ENCODE measurements at regions not wholly inside any gene's neighbourhood (a gene's known extent, or its start where the extent isn't known, plus 50 kb on each side); places are given as distances from the start of the nearest gene placed in this dataset.

DNA sequence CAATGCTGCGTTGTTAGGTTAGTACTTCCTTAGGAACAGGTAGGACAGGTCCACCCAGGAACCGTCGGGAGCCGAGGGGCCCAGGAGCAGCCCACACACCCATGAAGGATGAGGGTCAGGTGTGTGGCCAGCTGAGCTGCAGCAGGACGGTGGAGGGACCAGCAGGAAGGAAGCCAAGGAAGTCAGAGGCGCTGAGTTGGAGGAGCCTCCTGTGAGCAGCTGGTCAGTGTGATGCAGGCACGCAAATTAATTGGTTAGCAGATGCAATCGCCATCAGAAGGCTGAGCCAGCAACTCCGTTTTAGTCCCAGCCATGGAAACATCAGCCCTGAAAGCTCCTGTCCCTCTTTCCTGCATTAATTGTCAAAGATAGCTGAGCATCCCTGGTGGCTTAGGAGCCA, 114.9 kb upstream of the SOX1 start:
- no peak for DNase-seq (ENCODE audit: low spot score)

DNA sequence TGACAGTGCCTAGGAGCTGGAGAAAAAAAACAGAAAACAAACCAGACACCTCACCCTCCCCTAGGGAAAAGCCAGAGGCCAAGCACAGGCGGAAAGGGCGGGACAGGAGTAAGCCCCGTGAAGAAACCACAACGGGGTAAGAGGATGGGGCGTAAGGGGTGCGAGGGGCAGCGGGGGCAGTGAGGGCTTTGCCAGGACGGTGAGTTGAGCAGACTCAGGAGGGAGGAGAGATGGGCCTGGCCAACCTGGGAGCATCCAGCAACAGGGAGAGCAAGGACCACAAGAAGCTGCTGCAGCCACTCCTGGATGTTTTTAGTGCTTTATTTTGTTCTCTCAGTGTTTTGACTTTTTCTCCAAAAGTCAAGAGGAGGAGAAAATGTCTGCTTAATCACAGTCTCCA, 114.1 kb upstream of the SOX1 start:
- DNase-seq (ENCODE audit: low spot score) = no peak

DNA sequence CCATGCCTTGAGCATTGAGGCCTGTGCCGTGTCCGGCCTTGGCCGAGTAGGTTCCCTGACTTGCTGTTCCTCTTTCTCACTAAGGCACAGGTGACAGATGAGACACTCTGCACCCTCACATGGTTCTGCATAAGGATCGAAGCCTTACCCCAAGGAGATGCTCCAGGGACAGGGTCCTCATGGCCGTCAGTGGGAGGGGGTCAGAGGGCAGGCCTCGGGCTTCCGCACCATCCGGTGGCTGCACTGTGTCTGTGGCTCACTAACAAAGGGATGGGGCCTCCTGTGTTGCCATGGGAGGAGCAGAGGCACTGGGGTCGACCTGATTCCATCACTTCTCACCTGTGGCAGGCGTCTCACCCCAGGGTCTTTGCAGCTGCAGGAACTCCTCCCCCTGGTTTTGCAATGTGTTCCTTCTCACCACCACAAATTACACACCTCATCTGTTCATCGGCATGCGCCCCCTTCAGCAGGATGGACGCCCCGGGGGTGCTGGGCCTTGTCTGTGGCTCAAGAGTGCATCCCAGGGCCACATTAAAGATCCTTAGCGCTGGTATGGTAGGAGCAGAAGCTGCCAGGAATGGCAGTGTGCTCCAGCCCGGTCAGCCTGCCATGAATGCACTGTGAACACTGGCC, 113.3 kb upstream of the SOX1 start:
- DNase-seq (ENCODE audit: low spot score) = no peak

DNA sequence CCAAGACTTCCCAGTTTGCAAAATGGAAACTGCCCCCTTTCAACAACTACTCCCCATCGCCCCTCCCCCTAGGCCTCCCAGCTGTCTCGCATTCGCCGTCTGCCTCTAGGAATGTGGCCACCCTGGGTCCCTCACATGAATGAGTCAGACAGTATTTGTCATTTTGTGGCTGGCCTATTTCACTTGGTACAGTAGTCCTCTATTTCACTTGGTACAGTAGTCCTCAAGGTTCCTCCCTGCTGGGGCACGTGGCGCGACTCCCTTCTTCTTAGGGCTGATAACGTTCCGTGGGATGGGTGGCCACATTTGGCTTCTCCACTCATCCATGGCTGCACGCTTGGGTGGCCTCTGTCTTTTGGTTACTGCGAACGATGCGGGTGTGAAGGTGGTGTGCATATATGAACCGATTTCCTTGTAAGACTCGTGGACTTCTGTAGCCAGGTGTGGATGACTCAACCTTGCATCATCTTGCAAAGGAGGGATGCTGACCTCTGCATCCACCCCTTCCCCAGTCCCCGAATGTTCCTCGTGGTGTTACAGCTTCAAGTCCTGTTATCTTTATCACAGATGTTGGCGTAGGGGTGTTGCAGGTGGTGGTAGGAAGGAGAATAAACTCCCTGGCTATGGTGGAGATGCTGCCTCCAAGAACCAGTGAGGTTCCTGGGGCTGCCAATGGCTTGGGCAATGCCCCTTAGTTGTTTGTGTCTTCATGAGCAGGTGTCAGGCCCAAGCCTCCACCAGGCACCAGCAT, 112.1 kb upstream of the SOX1 start:
- no peak for DNase-seq (ENCODE audit: low spot score)

DNA sequence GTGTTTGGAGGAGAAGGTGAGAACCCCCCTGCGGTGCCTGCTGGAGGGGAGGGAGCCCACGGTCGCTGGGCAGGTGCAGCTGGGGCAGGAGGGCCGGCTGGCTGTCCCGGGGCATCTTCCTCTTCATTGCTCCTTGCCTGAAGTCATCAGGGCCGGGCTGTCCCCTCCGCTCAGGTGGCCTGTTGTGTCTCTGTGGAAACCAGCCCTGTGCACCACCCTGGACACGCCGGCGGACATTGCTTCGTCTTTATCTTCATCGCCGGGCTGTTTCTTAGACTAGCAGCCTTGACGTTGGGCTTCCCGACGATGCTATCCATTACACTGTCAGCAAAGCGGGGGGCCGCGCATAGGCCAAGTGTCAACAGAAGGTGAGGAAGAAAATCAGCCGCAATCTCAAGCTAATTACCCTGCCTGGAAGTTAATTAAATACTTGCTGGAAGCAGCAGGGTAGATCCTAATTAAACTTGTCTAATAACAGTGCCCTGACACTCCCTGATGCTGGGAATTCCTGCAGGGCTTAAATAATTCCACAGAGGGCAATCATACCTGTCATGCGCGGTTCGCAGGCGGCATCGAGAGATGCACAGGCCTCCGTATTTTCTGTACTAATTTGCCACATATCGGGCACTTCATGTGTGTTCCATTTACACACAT, 111.4 kb upstream of the SOX1 start:
- DNase-seq (ENCODE audit: low spot score) = no peak

DNA sequence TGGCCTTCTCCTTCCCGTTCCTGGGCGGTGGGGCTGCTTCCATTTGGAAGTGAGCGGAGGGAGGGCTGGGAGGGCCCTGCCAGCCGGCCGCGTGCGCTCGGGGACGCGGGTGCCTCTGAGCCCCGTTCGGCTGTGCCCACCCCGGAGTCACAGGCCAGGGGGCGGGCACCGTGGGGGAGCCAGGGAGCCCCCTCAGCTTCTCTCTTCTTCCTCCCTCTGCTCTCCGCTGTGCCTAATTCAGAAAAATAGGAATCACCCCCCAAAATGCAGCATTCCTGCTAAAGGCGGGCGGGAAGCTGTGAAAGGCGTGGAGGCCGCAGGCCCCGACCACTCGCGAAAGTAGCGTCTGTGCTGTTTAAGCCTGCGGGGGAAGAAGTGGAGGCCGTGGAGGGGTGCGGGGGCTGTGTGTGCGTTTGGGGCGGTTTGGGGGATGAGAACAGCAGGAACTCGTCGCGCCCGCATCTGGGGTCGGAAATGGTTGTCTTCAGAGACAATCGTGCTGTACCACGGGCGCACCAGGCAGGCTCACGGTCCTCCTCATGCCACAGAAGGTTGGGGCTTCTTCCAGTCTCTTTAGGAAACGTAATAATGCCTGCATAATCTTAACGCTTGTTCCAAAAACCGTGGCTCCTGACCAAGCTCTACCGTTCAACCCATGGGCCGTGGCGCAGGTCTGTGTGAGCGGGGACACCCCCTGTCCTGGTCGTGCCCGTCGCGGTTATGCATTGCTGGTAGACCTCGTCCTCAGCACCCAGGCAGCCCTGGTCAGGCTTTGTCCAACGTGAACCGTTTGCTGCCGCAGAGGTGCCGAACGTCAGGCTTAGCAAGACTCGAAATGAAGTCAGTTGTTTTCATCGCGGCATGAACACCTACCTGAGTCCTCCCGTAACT, 110.4 kb upstream of the SOX1 start:
- DNase-seq (ENCODE audit: low spot score) = no peak

DNA sequence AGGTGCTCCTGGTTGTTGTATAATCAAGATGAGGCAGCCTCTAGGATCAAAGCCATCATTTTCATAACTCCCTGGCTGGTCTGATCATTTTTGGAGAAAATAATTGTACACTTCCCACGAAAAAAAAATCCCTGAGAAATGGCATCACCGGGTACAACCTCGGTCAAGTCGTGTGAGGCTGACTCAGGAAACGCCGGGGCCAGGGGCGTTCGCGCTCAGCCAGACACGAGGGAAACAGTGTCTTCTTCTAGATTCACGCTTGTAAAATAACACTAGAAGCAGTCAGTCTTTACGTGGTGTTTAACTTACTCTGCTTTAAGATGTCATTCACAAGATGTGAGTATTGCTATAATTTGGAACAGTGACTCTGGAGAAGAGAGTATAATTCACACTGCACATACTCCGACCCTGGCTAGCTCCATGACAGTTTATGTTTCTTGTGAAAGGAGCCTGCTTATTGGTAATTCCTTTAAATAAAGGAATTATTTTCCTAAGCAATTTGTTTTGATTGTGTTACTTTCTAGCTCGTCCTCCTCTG, 109.0 kb upstream of the SOX1 start:
- no peak for DNase-seq (ENCODE audit: low spot score)

DNA sequence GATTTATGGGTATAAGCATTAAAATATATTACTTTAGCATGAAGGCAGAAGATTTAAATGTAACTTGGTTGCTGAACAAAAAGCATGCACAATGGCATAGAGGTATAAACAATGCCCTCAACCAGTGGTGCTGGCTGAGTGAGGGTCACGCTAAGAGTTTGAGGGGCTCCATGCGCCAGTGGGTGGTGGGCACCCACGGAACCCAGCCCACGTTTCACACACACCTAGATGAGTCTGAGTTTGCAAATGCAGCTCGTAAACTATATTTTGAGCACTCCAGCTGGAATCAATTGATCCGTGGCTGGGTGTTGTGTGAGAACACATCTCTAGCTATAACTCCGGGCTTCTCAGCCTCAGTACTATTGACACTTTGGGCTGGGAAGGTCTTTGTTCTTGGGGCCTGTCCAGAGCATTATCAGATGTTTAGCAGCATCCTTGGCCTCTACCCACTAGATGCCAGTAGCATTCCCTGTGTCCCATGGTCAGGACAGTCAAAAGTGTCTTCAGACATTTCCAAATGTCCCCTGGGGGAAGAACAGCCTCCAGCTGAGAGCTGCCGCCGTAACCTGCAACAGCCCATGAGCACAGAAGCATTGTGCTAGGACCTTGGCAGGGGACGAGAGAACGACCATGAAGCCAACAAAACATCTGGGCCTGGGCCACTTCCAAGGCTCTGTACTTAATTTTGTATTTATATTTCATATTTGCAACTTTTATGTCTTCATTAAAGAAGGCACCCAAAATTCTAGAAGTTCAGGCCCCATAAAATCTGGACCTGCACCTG, 108.1 kb upstream of the SOX1 start:
- no peak for DNase-seq (ENCODE audit: low spot score)

DNA sequence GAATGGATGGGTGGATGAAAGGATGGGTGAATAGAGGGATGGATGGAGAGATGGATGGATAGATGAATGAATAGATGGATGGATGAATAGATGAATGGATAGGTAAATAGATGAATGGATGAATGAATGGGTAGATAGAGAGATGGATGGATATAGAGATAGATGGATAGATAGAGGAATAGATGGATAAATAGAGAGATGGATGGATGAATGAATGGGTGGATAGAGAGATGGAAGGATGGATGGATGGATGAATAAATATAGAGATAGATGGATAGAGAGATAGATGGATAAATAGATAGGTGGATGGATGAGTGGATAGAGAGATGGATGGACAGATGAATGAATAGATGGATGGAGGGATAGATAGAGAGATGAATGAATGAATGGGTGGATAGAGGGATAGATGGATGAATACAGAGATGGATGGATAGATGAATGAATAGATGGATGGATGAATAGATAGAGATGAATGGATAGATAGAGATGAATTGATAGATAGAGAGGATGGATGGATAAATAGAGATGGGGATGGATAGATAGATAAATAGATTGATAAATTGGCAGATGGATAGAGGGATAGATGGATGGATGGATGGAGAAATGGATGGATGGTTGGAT, 106.7 kb upstream of the SOX1 start:
- no peak for DNase-seq (ENCODE audit: low spot score)

DNA sequence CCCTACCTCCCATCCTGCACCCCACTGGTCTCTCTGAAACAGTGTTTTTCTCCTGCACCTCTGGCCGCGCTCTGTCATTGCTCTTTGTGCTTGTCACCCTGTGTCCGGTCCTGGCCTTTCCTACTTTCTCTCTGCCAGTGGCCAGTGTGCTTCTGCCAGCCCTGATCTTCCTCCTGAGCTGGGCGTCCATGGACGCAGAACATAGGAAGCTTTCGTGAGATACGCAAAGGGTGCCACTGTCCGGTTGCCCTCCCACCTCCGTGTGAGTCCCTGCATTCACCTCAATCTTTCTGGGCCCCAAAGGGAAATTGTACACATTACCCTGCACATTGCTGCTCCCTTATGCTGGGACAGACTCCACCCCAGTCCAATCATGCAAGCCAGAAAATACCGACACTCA, 105.7 kb upstream of the SOX1 start:
- DNase-seq (ENCODE audit: low spot score) = no peak

DNA sequence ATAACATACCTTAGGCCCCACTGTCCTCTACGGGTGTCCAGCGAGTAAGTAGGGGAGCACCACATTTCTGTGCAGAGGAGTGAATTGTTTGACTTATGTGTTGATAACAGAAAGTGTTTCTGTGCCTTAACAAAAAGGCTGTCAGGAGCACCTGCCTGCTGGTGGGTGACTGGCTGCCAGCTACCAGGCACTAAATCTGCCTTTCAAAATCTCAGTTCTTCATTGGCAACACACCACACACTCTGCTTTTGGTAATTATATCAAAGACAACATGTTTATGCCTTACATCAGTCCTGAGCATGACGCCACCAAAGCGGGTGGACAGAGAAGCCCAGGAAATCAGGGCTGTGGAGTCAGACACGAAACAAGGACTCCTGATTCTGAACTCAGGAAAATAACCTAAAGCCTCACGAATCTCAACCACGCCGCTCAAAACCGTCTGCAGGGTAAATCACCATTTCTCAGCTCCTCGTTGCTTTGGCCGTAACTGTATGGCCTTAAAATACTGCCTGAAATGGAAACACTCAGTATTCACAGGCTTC, 105.2 kb upstream of the SOX1 start:
- no peak for DNase-seq (ENCODE audit: low spot score)

DNA sequence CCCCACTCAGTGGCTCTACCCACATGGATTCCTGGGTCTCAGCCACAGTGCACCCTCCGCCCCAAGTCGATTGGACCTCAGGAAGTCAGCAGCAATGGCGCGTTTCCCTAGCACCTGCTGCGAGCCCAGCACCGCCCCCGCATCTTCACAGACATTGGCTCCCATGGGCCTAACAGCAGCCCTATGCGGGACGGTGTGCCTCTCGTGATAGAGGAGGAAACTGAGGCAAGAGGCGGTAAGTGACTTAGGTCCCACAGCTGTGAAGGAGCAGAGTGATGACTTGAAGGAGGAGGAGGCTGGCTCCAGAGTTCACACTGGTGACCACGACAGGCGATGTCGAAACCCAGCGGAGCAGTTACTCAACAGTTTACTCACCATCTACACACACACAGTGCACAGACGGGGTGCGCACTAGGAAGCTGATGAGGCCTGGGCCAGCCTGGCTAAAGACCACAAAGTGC, 104.5 kb upstream of the SOX1 start:
- no peak for DNase-seq (ENCODE audit: low spot score)

DNA sequence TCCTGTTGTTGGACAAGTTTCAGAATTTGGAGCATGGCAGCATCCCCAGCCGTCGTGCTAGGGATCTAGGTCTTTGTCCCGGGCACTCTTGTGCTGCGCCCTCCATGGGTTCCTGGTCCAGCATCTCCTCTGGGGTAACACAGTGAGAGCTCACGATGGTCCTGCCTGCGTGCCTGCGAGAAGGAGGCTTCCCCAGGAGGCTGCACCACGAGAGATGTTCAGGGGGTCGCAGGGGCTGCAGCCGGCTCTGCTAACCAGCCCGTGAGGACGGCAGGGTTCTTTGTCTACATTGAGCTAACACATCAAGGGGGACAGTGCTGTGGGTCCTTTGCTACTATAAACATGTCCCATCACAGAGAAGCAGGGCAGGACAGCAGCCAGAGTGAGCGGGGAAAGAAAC, 103.9 kb upstream of the SOX1 start:
- DNase-seq (ENCODE audit: low spot score) = no peak

DNA sequence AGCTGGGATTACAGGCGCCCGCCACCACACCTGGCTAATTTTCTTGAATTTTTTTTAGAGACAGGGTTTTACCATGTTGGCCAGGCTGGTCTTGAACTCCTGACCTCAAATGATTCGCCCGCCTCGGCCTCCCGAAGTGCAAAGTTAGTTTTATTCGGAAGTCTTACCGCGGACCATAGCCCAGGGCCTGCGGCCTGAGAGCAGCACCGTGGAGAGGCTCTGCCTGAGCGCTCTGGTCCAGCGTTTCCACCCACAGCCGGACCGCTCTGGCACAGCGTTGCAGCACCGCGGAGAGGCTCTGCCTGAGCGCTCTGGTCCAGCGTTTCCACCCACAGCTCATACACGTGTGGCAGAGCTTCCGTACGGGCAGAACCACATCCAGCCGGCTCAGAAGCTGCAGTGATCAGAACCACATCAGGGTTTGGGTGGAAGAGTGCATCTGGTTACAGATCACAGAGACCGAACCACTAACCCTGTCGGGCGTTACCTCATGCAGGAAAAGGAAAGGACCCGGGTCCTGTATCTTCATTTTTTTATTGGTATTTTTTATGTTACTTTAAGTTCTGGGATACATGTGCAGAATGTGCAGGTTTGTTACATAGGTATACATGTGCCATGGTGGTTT, 102.4 kb upstream of the SOX1 start:
- DNase-seq (ENCODE audit: low spot score) = no peak

DNA sequence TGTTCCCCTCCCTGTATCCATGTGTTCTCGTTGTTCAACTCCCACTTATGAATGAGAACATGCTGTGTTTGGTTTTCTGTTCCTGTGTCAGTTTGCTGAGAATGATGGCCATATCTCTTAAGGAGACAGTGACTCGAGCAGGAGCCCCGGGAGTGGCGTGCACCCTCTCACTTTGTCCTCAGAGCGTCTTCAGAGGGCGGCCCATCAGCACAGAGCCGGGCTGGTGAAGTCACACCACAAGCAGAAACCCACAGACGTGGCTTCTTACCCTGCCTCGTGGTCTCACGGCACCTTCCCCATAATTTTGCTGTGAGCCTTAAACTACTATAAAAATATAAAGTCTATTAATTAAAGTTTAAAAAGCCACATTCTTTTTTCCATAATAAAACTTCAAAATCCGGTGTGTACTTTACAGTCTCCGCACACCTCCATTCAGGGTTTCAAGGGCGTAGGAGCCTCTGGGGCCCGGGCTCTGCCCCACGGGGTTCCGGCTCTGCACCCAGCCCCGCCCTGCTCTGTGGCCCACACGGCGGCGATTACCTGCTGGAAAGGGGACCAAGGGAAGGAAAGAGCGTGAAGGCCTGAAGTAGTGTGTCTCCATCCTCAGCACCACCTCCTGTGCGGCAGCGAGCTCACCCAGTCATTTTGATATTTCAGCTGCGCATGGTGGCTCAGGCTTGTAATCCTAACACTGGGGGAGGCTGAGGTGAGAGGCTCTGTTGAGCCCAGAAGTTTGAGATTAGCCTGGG, 101.3 kb upstream of the SOX1 start:
- DNase-seq (ENCODE audit: low spot score) = no peak

DNA sequence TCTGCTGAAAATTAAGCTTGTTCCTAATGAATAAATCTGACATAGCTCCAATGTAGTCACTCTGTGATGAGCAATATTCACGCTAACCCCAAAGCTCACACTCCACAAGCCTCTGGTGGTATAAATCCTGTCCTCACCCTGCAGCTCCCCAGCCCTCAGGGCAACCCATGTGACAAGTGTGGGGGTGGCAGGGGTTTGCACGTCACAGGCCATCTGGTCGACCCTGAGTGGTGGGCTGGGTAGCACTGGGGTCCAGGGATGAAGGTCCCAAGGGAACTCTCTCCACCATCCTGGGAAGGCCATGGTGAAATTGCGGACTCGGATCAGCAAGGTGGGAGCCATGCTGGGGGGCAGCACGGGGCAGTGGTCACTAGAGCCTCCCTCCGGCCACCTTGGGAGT, 100.0 kb upstream of the SOX1 start:
- no peak for DNase-seq (ENCODE audit: low spot score)

DNA sequence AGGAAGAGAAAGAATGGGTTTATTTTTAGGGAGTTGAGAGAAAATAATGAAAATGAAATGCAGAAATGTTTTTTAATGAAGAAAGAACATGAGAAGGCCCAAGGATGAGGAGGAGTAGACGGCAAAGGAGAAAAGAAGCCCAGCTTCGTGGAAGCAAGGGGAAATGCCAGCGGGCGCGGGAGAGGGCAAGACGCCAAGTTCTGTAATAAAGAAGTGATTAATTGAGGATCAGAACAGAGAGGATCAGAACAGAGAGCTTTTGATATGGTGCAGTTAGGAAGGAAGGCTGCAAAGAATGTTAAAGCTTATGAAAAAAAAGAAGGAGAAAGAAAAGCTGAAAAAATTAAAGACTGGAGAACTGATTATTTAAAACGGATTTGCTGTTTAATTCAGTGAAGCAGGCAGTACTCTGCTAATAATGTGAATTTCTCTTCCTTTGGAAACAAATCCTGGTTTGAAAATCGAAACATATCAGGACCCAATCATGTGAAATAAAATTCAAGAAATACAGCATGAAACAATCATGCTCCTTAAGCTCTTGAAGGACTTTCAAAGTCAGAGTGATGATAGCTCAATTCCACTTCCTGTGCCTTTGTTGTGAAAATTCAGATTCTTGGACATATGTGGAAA, 99.3 kb upstream of the SOX1 start:
- DNase-seq (ENCODE audit: low spot score) = peak; percentile 6

DNA sequence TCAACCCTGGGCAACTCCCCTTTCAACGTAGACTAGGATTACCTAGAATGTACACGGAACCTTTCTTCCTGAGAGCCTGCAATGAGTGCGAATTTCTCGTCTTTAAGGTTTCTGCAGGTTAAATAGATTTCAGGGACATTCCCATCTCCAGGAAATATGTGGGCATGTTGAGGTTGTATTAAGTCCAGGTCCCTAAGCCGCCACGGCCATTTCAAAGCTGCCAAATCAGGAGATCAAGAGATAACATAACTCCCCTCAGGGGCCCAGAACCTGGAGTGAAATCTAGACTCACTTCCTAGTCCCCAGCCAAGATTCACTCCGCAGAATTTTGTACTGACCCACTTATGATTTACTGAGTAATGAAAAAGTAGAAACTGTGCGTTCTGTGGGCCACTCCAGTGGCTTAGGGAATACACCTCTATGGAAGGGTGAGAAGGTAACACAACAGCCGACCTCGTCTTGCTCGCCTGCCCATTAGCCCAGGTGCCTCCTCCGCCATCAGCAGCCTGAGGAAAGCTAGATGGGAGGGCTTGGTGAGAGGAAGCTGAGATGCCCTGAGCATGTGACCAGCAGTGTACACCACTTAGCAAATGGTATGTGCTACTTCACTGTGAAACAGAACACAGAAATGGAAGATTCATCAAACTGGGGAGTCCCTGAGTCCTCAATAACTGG, 98.5 kb upstream of the SOX1 start:
- no peak for DNase-seq (ENCODE audit: low spot score)
